ENCODE measurements at regions not wholly inside any gene's neighbourhood (a gene's known extent, or its start where the extent isn't known, plus 50 kb on each side); places are given as distances from the start of the nearest gene placed in this dataset.

DNA sequence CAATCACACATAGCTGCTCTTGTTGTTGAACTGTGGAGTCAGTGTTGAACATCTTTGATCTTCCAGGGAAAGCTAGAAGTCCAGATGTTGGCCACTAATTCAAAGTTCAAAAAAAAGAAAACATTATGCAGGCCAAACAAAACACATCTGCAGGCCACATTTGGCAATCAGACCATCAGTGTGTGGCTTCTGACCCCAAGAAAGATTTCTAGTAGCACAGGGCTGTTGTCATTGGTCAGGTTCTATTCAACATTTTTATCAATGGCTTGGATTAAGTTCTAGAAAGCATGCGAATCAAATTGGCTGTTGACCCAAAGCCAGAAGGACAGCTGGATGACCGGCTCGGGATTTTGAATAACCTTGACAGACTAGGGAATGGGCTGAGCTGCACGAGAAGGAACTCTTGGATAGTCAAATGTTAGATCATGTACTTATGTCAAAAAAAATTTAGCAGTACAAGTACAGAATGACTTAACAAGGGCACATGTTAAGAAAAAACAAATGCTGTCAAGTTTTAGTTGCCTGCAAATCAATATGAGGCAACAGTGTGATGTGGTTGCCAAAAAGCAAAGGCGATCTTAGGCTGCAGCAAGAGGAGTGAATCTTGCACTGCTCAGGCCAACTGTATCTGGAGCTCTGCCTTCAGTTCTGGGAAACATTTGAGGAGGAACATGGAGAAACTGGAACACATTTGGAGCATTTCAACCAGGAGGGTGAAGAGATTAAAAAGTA, 187.6 kb downstream of the RGS9 start:
- TF ChIP-seq, protein P1, sequence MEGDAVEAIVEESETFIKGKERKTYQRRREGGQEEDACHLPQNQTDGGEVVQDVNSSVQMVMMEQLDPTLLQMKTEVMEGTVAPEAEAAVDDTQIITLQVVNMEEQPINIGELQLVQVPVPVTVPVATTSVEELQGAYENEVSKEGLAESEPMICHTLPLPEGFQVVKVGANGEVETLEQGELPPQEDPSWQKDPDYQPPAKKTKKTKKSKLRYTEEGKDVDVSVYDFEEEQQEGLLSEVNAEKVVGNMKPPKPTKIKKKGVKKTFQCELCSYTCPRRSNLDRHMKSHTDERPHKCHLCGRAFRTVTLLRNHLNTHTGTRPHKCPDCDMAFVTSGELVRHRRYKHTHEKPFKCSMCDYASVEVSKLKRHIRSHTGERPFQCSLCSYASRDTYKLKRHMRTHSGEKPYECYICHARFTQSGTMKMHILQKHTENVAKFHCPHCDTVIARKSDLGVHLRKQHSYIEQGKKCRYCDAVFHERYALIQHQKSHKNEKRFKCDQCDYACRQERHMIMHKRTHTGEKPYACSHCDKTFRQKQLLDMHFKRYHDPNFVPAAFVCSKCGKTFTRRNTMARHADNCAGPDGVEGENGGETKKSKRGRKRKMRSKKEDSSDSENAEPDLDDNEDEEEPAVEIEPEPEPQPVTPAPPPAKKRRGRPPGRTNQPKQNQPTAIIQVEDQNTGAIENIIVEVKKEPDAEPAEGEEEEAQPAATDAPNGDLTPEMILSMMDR (conservative IDR thresholded peaks at IDR 0.05; ENCODE audit: low read length), result no peak
- no peak overlapping the region for H3K4me3 ChIP-seq (ENCODE audit: low read length)
- peak; percentile 86 for DNase-seq (ENCODE audit: low read depth)

DNA sequence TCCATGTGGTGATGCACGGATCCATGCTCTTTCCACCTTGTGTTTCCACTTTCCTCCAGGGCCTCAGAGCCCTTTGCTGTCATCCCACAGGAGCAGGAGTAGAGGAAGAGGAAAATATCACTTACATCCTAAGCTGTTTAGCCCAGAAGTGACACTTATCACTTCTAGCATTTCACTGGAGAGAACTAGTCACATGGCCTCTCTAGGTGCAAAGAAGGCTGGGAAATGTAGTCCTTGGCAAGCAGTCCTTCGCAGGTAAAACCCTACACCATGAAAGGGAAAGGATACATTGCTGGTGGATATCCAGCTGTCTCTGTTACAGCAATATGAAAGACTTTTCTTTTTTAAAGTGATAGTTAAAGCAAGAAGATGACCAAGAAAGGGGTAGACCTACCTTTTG, 185.9 kb downstream of the RGS9 start:
- TF ChIP-seq, protein P1 (conservative IDR thresholded peaks at IDR 0.05; ENCODE audit: low read length), result no peak
- no peak for DNase-seq (ENCODE audit: low read depth)
- no peak overlapping the region for H3K4me3 ChIP-seq (ENCODE audit: low read length)

DNA sequence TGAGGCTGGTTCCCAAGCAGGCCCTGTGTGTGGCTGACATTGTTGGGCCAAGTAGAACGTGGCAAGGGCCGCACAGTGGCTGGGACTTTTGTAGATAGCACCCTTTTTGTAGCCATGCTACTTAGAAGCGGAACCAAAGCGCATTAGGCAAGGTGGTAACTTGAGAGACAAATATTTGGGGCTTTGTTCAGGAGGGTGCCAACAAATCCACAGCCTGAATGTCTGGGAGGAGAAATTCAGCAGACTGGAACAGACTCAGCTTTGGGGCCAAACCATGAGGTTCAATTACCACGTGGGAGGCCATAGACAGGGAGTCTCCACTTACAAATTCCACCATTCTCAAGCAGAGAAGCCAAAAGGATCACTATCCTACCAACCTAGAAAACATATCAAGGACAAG, 183.7 kb downstream of the RGS9 start:
- no peak for DNase-seq (ENCODE audit: low read depth)

DNA sequence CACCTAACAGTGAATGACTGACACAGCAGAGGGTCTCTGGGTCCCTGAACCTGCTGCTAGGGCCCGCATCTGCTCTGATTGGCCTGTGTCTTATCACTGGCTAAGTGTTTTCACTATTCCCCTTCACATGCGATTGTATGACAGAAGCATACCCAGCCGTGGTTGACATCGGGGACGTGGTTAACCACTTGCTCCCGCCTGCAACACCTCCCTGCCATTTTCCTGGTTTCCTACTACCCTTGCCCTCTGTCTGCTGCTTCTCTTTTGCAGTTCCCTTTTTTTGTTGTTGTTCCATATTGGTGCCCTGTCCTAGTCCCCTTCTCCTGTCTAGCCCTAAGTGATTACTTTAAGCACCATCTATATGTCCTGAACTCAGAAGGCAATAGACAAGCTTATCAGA, 177.0 kb downstream of the RGS9 start:
- no peak overlapping the region for H3K4me3 ChIP-seq (ENCODE audit: low read length)
- TF ChIP-seq, protein P1 (conservative IDR thresholded peaks at IDR 0.05; ENCODE audit: low read length), result no peak
- DNase-seq (ENCODE audit: low read depth), result no peak

More for the DNA sequence above, 183.7 kb downstream of the RGS9 start:
- TF ChIP-seq, protein P1 (conservative IDR thresholded peaks at IDR 0.05; ENCODE audit: low read length), result no peak
- no peak overlapping the region for H3K4me3 ChIP-seq (ENCODE audit: low read length)

DNA sequence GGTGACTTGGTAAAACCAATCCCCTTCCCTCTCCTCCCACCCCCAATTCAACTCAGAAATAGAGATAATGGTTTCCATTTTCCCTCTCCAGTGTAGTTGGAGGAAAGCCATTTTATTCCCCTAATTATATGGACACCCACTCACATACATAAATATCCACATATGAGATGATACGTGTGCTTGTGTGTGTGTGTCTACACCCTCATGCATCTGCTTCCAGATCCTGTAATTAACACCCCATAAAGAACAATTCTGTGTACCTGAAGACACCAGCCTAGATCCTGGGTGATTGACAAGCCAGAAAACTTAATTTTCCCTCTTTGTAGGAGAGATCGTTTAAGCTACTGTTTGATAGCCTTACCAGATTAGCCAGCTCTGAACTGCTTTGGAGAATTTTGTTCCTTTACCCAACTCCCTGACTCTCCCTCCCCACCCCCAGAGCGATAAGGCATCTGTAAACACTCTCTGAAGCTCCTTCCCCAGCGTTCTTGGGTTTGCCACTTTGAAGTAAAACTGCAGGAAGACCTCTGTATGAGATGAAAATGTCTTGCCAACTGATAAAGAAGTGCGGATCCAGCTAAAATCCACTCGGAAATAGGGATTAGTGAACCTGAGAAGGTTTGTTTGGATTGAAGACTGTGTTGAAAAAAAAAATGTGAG, 175.7 kb downstream of the RGS9 start:
- no peak for DNase-seq (ENCODE audit: low read depth)
- TF ChIP-seq, protein P1 (conservative IDR thresholded peaks at IDR 0.05; ENCODE audit: low read length), result no peak
- H3K4me3 ChIP-seq (ENCODE audit: low read length), result no peak overlapping the region

DNA sequence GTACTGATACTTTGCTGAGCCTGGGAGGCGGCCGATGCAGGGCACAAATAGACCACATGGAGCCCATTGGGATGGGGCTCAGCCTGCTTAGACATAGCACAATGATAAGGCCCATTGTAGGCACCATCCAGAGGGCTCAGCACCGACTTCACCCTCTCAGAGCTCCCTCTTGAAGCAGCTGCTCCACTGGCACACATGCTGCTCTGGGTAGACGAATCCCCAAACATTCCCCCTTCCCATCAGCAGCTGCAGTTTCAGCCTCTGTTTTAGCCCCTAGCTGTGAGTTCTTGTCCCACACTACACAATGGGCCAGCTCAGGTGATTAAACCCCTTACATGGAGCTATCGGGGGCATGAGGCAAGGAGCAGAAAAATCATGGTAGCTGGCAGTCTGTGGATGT, 174.1 kb downstream of the RGS9 start:
- TF ChIP-seq, protein P1 (conservative IDR thresholded peaks at IDR 0.05; ENCODE audit: low read length), result no peak
- DNase-seq (ENCODE audit: low read depth), result no peak

DNA sequence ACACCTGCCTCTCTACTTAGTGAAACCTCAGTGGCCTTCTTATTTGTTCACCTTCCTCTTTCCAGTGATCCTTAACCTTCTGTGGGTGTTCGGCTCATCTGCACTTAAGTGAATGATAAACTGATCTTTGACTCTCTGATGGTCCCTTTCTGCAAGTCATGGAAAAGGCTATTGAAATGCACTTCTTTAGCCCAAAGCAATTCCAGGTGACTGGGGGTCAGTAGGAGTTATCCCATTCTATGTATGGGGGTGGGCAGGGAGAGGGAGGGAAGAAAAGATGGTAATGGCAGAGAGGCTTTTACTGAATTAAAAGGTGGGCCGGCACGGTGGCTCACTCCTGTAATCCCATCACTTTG, 170.8 kb downstream of the RGS9 start:
- H3K4me3 ChIP-seq (ENCODE audit: low read length), result no peak overlapping the region
- TF ChIP-seq, protein P1 (conservative IDR thresholded peaks at IDR 0.05; ENCODE audit: low read length), result no peak
- no peak for DNase-seq (ENCODE audit: low read depth)

More for the DNA sequence above, 174.1 kb downstream of the RGS9 start:
- no peak overlapping the region for H3K4me3 ChIP-seq (ENCODE audit: low read length)
